NCI-H1105 treated with DMSO at 0.1 percent for 48 hours (cell line): ENCODE measurements at regions not wholly inside any gene's neighbourhood (a gene's known extent, or its start where the extent isn't known, plus 50 kb on each side); places are given as distances from the start of the nearest gene placed in this dataset.

Experiments used
- DNase-seq: peaks from one replicate; lab custom pipeline; 2025; lab: John Stamatoyannopoulos, UW

GRCh38 chr12:124489915-124490583, 77.4 kb downstream of the NCOR2 start:
- DNase-seq: no peak

- no peak for DNase-seq
Observed at GRCh38 chr12:124489220-124489619, 78.2 kb downstream of the NCOR2 start.

- DNase-seq: no peak
Observed at GRCh38 chr12:124488520-124488919, 78.9 kb downstream of the NCOR2 start.

GRCh38 chr12:124487834-124488165, 79.6 kb downstream of the NCOR2 start:
- no peak for DNase-seq

GRCh38 chr12:124487066-124487833, 80.2 kb downstream of the NCOR2 start:
- no peak for DNase-seq

- DNase-seq: no peak
Observed at GRCh38 chr12:124486346-124486963, 81.0 kb downstream of the NCOR2 start.

- no peak for DNase-seq
Observed at GRCh38 chr12:124485371-124485770, 82.0 kb downstream of the NCOR2 start.

GRCh38 chr12:124484526-124484953, 82.9 kb downstream of the NCOR2 start:
- no peak for DNase-seq

- DNase-seq: no peak
Observed at GRCh38 chr12:124484067-124484466, 83.3 kb downstream of the NCOR2 start.

- DNase-seq: no peak
Observed at GRCh38 chr12:124482901-124483799, 84.3 kb downstream of the NCOR2 start.

- no peak for DNase-seq
Observed at GRCh38 chr12:124482567-124482893, 84.9 kb downstream of the NCOR2 start.

- no peak for DNase-seq
Observed at GRCh38 chr12:124481772-124482566, 85.4 kb downstream of the NCOR2 start.

GRCh38 chr12:124481257-124481750, 86.1 kb downstream of the NCOR2 start:
- DNase-seq: no peak

- DNase-seq: no peak
Observed at GRCh38 chr12:124480469-124481256, 86.7 kb downstream of the NCOR2 start.

- DNase-seq: no peak
Observed at GRCh38 chr12:124479680-124480468, 87.5 kb downstream of the NCOR2 start.

- no peak for DNase-seq
Observed at GRCh38 chr12:124478985-124479645, 88.3 kb downstream of the NCOR2 start.

GRCh38 chr12:124478416-124478815, 89.0 kb downstream of the NCOR2 start:
- no peak for DNase-seq

GRCh38 chr12:124477107-124477915, 90.1 kb downstream of the NCOR2 start:
- DNase-seq: no peak
